IMR-90 (cell line): ENCODE measurements at regions not wholly inside any gene's neighbourhood (a gene's known extent, or its start where the extent isn't known, plus 50 kb on each side); places are given as distances from the start of the nearest gene placed in this dataset.

Experiments used
- ATAC-seq: fragments of 200-7000 bp; cut with Tn5 transposase; 2 replicates; pipeline ENCODE4 v1.9.1; 2020; ENCODE audit warnings: low read depth, mild to moderate bottlenecking, moderate library complexity
- BruUV-seq: library from RNA; stranded (reverse); fragments of 400-500 nt; replicated peaks from 2 replicates; lab custom pipeline; 2021; lab: Mats Ljungman, UMichigan
- CTCF ChIA-PET: fragments of 300-600 bp; formaldehyde crosslinking; extraction: SDS; loops from one replicate; lab custom pipeline; 2021; ENCODE audit warnings: antibody characterized with exemption; lab: Yijun Ruan, JAX
- POLR2A ChIA-PET: fragments of 300-600 bp; sonication (Branson Sonifier 250); formaldehyde crosslinking; loops from one replicate; lab custom pipeline; 2022; ENCODE audit warnings: antibody characterized with exemption; ENCODE audit not compliant: unreplicated experiment; lab: Charles Lee
- DNase-seq: peaks from one replicate; pipeline ENCODE4 v3.0.0; 2013
- H2AFZ ChIP-seq: replicated peaks from 2 replicates; pipeline ENCODE3; 2013; ENCODE audit warnings: low read length, mild to moderate bottlenecking; ENCODE audit not compliant: poor library complexity
- H2AK5ac ChIP-seq: 2 replicates; pipeline ENCODE4 v1.6.1; 2013; ENCODE audit warnings: low read depth, low read length, inconsistent platforms
- H2AK9ac ChIP-seq: replicated peaks from 2 replicates; pipeline ENCODE3; 2013; ENCODE audit warnings: mild to moderate bottlenecking, low read depth, low read length, moderate library complexity; ENCODE audit not compliant: poor library complexity
- H2BK120ac ChIP-seq: 2 replicates; pipeline ENCODE4 v1.6.1; 2013; ENCODE audit warnings: low read depth, low read length, inconsistent platforms
- H2BK15ac ChIP-seq: 3 replicates; pipeline ENCODE4 v1.6.1; 2013; ENCODE audit warnings: low read depth, low read length, inconsistent platforms
- H2BK20ac ChIP-seq: 2 replicates; pipeline ENCODE4 v1.6.1; 2013; ENCODE audit warnings: low read depth, mild to moderate bottlenecking, inconsistent platforms, low read length, moderate library complexity
- H2BK5ac ChIP-seq: 2 replicates; pipeline ENCODE4 v1.6.1; 2013; ENCODE audit warnings: mild to moderate bottlenecking, low read depth, low read length, inconsistent platforms; ENCODE audit not compliant: poor library complexity, severe bottlenecking
- H3K14ac ChIP-seq: replicated peaks from 2 replicates; pipeline ENCODE4 v1.6.1; 2013; ENCODE audit warnings: low read depth, low read length, inconsistent platforms
- H3K18ac ChIP-seq: 2 replicates; pipeline ENCODE4 v1.6.1; 2013; ENCODE audit warnings: low read depth, low read length, control low read depth
- H3K23ac ChIP-seq: 2 replicates; pipeline ENCODE4 v1.6.1; 2013; ENCODE audit warnings: low read depth, low read length, inconsistent platforms
- H3K27ac ChIP-seq: 2 replicates; pipeline ENCODE4 v1.5.1; 2013; ENCODE audit warnings: mild to moderate bottlenecking, control low read depth, low read length; ENCODE audit not compliant: insufficient read depth
- H3K27me3 ChIP-seq: 2 replicates; pipeline ENCODE4 v1.6.1; 2013; ENCODE audit warnings: low read length; ENCODE audit not compliant: control insufficient read depth, insufficient read depth
- H3K36me3 ChIP-seq: 2 replicates; pipeline ENCODE4 v1.6.1; 2013; ENCODE audit warnings: low read length, mixed read lengths; ENCODE audit not compliant: control insufficient read depth, insufficient read depth
- H3K4ac ChIP-seq: 2 replicates; pipeline ENCODE4 v1.6.1; 2013; ENCODE audit warnings: low read depth, low read length, inconsistent platforms
- H3K4me1 ChIP-seq: 2 replicates; pipeline ENCODE4 v1.6.1; 2013; ENCODE audit warnings: low read length, mixed read lengths; ENCODE audit not compliant: control insufficient read depth, insufficient read depth
- H3K4me2 ChIP-seq: 2 replicates; pipeline ENCODE4 v1.6.1; 2013; ENCODE audit warnings: low read depth, mild to moderate bottlenecking, control low read depth, low read length, moderate library complexity
- H3K4me3 ChIP-seq: 2 replicates; pipeline ENCODE4 v1.5.1; 2013; ENCODE audit warnings: low read depth, mild to moderate bottlenecking, control low read depth, low read length, moderate library complexity; ENCODE audit not compliant: insufficient read depth
- H3K56ac ChIP-seq: 2 replicates; pipeline ENCODE4 v1.6.1; 2013; ENCODE audit warnings: low read length, inconsistent platforms; ENCODE audit not compliant: insufficient read depth; ENCODE audit errors: extremely low read depth
- H3K79me1 ChIP-seq, 2 experiments: 2 replicates each; pipeline ENCODE4 v1.6.1; 2013; ENCODE audit warnings: low read length in 2 of 2, inconsistent platforms in 1 of 2, low read depth in 1 of 2
- H3K9ac ChIP-seq: 2 replicates; pipeline ENCODE4 v1.6.1; 2013; ENCODE audit warnings: low read depth, low read length, control low read depth
- H3K9me1 ChIP-seq: 2 replicates; pipeline ENCODE4 v1.6.1; 2013; ENCODE audit warnings: low read length, inconsistent platforms; ENCODE audit not compliant: insufficient read depth
- H3K9me3 ChIP-seq: 2 replicates; pipeline ENCODE4 v1.6.1; 2013; ENCODE audit warnings: low read length; ENCODE audit not compliant: control insufficient read depth, insufficient read depth
- H4K20me1 ChIP-seq: 2 replicates; pipeline ENCODE4 v1.6.1; 2013; ENCODE audit warnings: low read length, inconsistent platforms; ENCODE audit not compliant: insufficient read depth
- H4K5ac ChIP-seq: 2 replicates; pipeline ENCODE4 v1.6.1; 2013; ENCODE audit warnings: mild to moderate bottlenecking, low read depth, low read length, control low read depth
- H4K8ac ChIP-seq, 2 experiments: 2 replicates each; pipeline ENCODE4 v1.6.1; 2013; ENCODE audit warnings: low read depth in 2 of 2, low read length in 2 of 2, control low read depth in 1 of 2, inconsistent platforms in 1 of 2
- H4K91ac ChIP-seq: 2 replicates; pipeline ENCODE4 v1.6.1; 2013; ENCODE audit warnings: low read depth, low read length, inconsistent platforms; ENCODE audit not compliant: insufficient read depth
- BHLHE40 ChIP-seq: fragments of 150-350 bp; IDR thresholded peaks from 2 replicates; pipeline ENCODE4 v1.6.1; 2016; ENCODE audit warnings: mild to moderate bottlenecking, low read depth, low read length
- CEBPB ChIP-seq: IDR thresholded peaks from 2 replicates; pipeline ENCODE4 v1.6.1; 2012; ENCODE audit warnings: low read depth, low read length, improper control_type of control experiment
- CHD1 ChIP-seq: IDR thresholded peaks from 2 replicates; pipeline ENCODE4 v1.6.1; 2012; ENCODE audit warnings: low read depth, low read length, improper control_type of control experiment
- ELK1 ChIP-seq: fragments of 150-350 bp; IDR thresholded peaks from 2 replicates; pipeline ENCODE4 v1.6.1; 2016; ENCODE audit warnings: low read depth, mild to moderate bottlenecking, low read length, moderate library complexity, borderline replicate concordance
- MAFK ChIP-seq: IDR thresholded peaks from 2 replicates; pipeline ENCODE4 v1.6.1; 2012; ENCODE audit warnings: low read depth, low read length, improper control_type of control experiment
- NFE2L2 ChIP-seq: fragments of 150-350 bp; IDR thresholded peaks from 2 replicates; pipeline ENCODE4 v1.6.1; 2016; ENCODE audit warnings: low read depth, mild to moderate bottlenecking, low read length
- RCOR1 ChIP-seq: IDR thresholded peaks from 2 replicates; pipeline ENCODE4 v1.6.1; 2012; ENCODE audit warnings: mild to moderate bottlenecking, low read length, improper control_type of control experiment; ENCODE audit not compliant: insufficient replicate concordance
- SMC3 ChIP-seq: fragments of 150-350 bp; IDR thresholded peaks from 2 replicates; pipeline ENCODE4 v1.6.1; 2016; ENCODE audit warnings: low read depth, mild to moderate bottlenecking, antibody characterized with exemption, low read length, moderate library complexity
- USF2 ChIP-seq: fragments of 150-350 bp; IDR thresholded peaks from 2 replicates; pipeline ENCODE4 v1.6.1; 2017; ENCODE audit warnings: mild to moderate bottlenecking, antibody characterized with exemption, low read length, low read depth
- WGBS, 2 experiments: methylation state at CpG; one replicate each; pipeline versions ENCODE4 v1.1.5 to v1.1.7; 2013; ENCODE audit warnings: missing lambda C conversion rate in 2 of 2; ENCODE audit not compliant: insufficient read length in 1 of 2; ENCODE audit errors: extremely low coverage in 2 of 2; 5-methylcytosine and 5-hydroxymethylcytosine counted together
- dilution Hi-C: fragments of 300-500 bp; cut with HindIII; formaldehyde crosslinking; loops from one replicate; pipeline ENCODE4 v1.14.3; 2018; ENCODE audit warnings: low sequenced_read_pairs; ENCODE audit not compliant: unreplicated experiment
- in situ Hi-C: fragments of 300-500 bp; cut with MboI; formaldehyde crosslinking; loops from 3 replicates; pipeline ENCODE4 v1.14.3; 2019; ENCODE audit warnings: low sequenced_read_pairs, inconsistent platforms, mixed read lengths
- intact Hi-C: fragments of 100-400 bp; cut with micrococcal nuclease; formaldehyde crosslinking; loops from 2 replicates; pipeline ENCODE4 v1.10.0; 2022

GRCh38 chr4:76841026-76841425 lies 56.9 kb downstream of the SOWAHB start:
- H3K9me1 ChIP-seq = no peaks in the 10 kb centered on the region
- H3K36me3 ChIP-seq = no peaks in the 10 kb centered on the region
- H4K5ac ChIP-seq = no peak overlapping the region
- ChIA-PET CTCF (no interaction called here), POLR2A (no interaction called here)
- DNase-seq (no peak), ATAC-seq (no peak)
- no peak overlapping the region for H3K14ac ChIP-seq
- no peak for TF ChIP-seq MAFK
- TF ChIP-seq ELK1 = no peak
- TF ChIP-seq BHLHE40 = no peak
- TF ChIP-seq SMC3 = no peak
- no peak for TF ChIP-seq CEBPB
- no peak for TF ChIP-seq CHD1
- no peak for TF ChIP-seq RCOR1
- TF ChIP-seq NFE2L2 = no peak
- TF ChIP-seq USF2 = no peak
- H4K8ac ChIP-seq = no peak overlapping the region
- H3K27me3 ChIP-seq = no peaks in the 10 kb centered on the region
- WGBS, 2 experiments = no CpG with 5 or more reads among the region's 3 CpGs
- no peak overlapping the region for H2AK9ac ChIP-seq
- in situ Hi-C loops = no loop called here
- H3K18ac ChIP-seq = no peak overlapping the region
- no peak overlapping the region for H2BK15ac ChIP-seq
- intact Hi-C loops = no loop called here
- no peak overlapping the region for H2BK20ac ChIP-seq
- H3K23ac ChIP-seq = no peak overlapping the region
- dilution Hi-C loops = no loop called here
- H3K4me2 ChIP-seq = no peak overlapping the region
- no peak overlapping the region for H2AK5ac ChIP-seq
- no peak overlapping the region for H3K9ac ChIP-seq
- H2AFZ ChIP-seq = no peak overlapping the region
- BruUV-seq = no TSS peak
- no peak overlapping the region for H3K27ac ChIP-seq
- no peaks in the 10 kb centered on the region for H4K20me1 ChIP-seq
- H3K4me3 ChIP-seq = no peak overlapping the region
- no peak overlapping the region for H3K4ac ChIP-seq
- H3K9me3 ChIP-seq = peaks cover 3% of the 10 kb centered on the region; the same call in 1 of the 2 replicates
- no peak overlapping the region for H2BK5ac ChIP-seq
- H2BK120ac ChIP-seq = no peak overlapping the region
- no peak overlapping the region for H4K91ac ChIP-seq
- no peaks in the 10 kb centered on the region for H3K4me1 ChIP-seq
- no peaks in the 10 kb centered on the region for H3K79me1 ChIP-seq
- H3K56ac ChIP-seq = no peak overlapping the region
